Stimulated activated CD4-positive, alpha-beta T cell treated with anti-CD3 and anti-CD28 coated beads, Interleukin-1b, Interleukin-23, amount 100 ng/mL, for 24 hours (primary cell): ENCODE measurements at regions not wholly inside any gene's neighbourhood (a gene's known extent, or its start where the extent isn't known, plus 50 kb on each side); places are given as distances from the start of the nearest gene placed in this dataset.
"Not testable (repeated sequence)": the region's sequence is repeated elsewhere in the genome, so short reads cannot be mapped to it uniquely, and the experiment has no call there.

Source experiments
- DNase-seq, 4 experiments: peaks; one replicate each; pipeline ENCODE4 v3.0.0-alpha.2; 2020; ENCODE audit warnings: low read depth in 4 of 4, low spot score in 1 of 4

- no peak for DNase-seq
These were observed 108.9 kb downstream of the UNCX start for GRCh38 chr7:1341361-1342089.

GRCh38 chr7:1342090-1342640 is 109.5 kb downstream of the UNCX start:
- DNase-seq = no peak

GRCh38 chr7:1343551-1343950 is 110.9 kb downstream of the UNCX start:
- no peak for DNase-seq

GRCh38 chr7:1344421-1344820 is 111.7 kb downstream of the UNCX start:
- DNase-seq = no peak

GRCh38 chr7:1344981-1345701 is 112.5 kb downstream of the UNCX start:
- DNase-seq = no peak

- DNase-seq = no peak
These were observed 113.2 kb downstream of the MICALL2 start for GRCh38 chr7:1345796-1346755.

GRCh38 chr7:1346851-1347250 is 112.4 kb downstream of the MICALL2 start:
- no peak for DNase-seq

GRCh38 chr7:1348096-1348822 is 111.0 kb downstream of the MICALL2 start:
- no peak for DNase-seq

- DNase-seq = no peak
These were observed 110.4 kb downstream of the MICALL2 start for GRCh38 chr7:1348823-1349335.

GRCh38 chr7:1349351-1349761 is 109.9 kb downstream of the MICALL2 start:
- no peak for DNase-seq

- DNase-seq = no peak
These were observed 107.2 kb downstream of the MICALL2 start for GRCh38 chr7:1351881-1352625.

GRCh38 chr7:1352656-1353271 is 106.5 kb downstream of the MICALL2 start:
- no peak for DNase-seq

- DNase-seq = no peak
These were observed 104.4 kb downstream of the MICALL2 start for GRCh38 chr7:1354661-1355567.

GRCh38 chr7:1355568-1356340 is 103.5 kb downstream of the MICALL2 start:
- no peak for DNase-seq

GRCh38 chr7:1356853-1357252 is 102.4 kb downstream of the MICALL2 start:
- DNase-seq = not testable (repeated sequence)

GRCh38 chr7:1357260-1357600 is 102.0 kb downstream of the MICALL2 start:
- not testable (repeated sequence) for DNase-seq

GRCh38 chr7:1357601-1358271 is 101.5 kb downstream of the MICALL2 start:
- DNase-seq = no peak
